A172 (cell line): ENCODE measurements at regions not wholly inside any gene's neighbourhood (a gene's known extent, or its start where the extent isn't known, plus 50 kb on each side); places are given as distances from the start of the nearest gene placed in this dataset.
"Not testable (repeated sequence)": the region's sequence is repeated elsewhere in the genome, so short reads cannot be mapped to it uniquely, and the experiment has no call there.

ENCODE experiments used
- DNase-seq: peaks from one replicate; pipeline ENCODE4 v3.0.0-alpha.2; 2015; ENCODE audit warnings: low spot score

- no peak for DNase-seq
Observed at GRCh38 chr1:94362466-94363058, 55.6 kb upstream of the ABCD3 start.

- DNase-seq = no peak
Observed at GRCh38 chr1:94358630-94359599, 59.3 kb upstream of the ABCD3 start.

- DNase-seq = no peak
Observed at GRCh38 chr1:94357661-94358060, 60.5 kb upstream of the ABCD3 start.

GRCh38 chr1:94355485-94355980 lies 62.7 kb upstream of the ABCD3 start:
- no peak for DNase-seq

GRCh38 chr1:94351481-94351880 lies 66.7 kb upstream of the ABCD3 start:
- no peak for DNase-seq

- no peak for DNase-seq
Observed at GRCh38 chr1:94350350-94350924, 67.8 kb upstream of the ABCD3 start.

- no peak for DNase-seq
Observed at GRCh38 chr1:94349853-94350252, 68.3 kb upstream of the ABCD3 start.

- not testable (repeated sequence) for DNase-seq
Observed at GRCh38 chr1:94348386-94348785, 69.8 kb upstream of the ABCD3 start.

- no peak for DNase-seq
Observed at GRCh38 chr1:94345148-94345721, 73.0 kb upstream of the ABCD3 start.

- DNase-seq = no peak
Observed at GRCh38 chr1:94342416-94342815, 75.8 kb upstream of the ABCD3 start.

GRCh38 chr1:94339206-94339927 lies 78.8 kb upstream of the ABCD3 start:
- DNase-seq = no peak

GRCh38 chr1:94336991-94337390 lies 81.2 kb upstream of the ABCD3 start:
- DNase-seq = no peak

- peak; percentile 79 for DNase-seq
Observed at GRCh38 chr1:94335950-94336349, 82.2 kb upstream of the ABCD3 start.

- DNase-seq = no peak
Observed at GRCh38 chr1:94335447-94335846, 82.7 kb upstream of the ABCD3 start.

- no peak for DNase-seq
Observed at GRCh38 chr1:94334764-94335163, 83.4 kb upstream of the ABCD3 start.

GRCh38 chr1:94332952-94333351 lies 85.2 kb upstream of the ABCD3 start:
- DNase-seq = peak; percentile 59

GRCh38 chr1:94332516-94332915 lies 85.7 kb upstream of the ABCD3 start:
- DNase-seq = no peak

- peak; percentile 28 for DNase-seq
Observed at GRCh38 chr1:94329986-94330385, 88.2 kb upstream of the ABCD3 start.

- DNase-seq = no peak
Observed at GRCh38 chr1:94329276-94329675, 88.9 kb upstream of the ABCD3 start.

- peak; percentile 68 for DNase-seq
Observed at GRCh38 chr1:94327001-94327690, 89.8 kb upstream of the ARHGAP29 start.

- DNase-seq = peak; percentile 54
Observed at GRCh38 chr1:94326329-94326728, 88.9 kb upstream of the ARHGAP29 start.
